T-helper 1 cell treated with Interleukin-12 subunit alpha and Interleukin-12 subunit beta and Interleukin-4 antibody, amounts not matched to agents 30 μg/mL and 1 μg/mL, for 36 hours (primary cell): ENCODE measurements at regions not wholly inside any gene's neighbourhood (a gene's known extent, or its start where the extent isn't known, plus 50 kb on each side); places are given as distances from the start of the nearest gene placed in this dataset.

Experiments
- H3K27ac Mint-ChIP-seq: one replicate; pipeline ENCODE4 v1.8.0; 2021; ENCODE audit warnings: mild to moderate bottlenecking, mixed read lengths
- H3K27me3 Mint-ChIP-seq: one replicate; pipeline ENCODE4 v1.8.0; 2021; ENCODE audit warnings: low read depth, mixed read lengths
- H3K36me3 Mint-ChIP-seq: one replicate; pipeline ENCODE4 v1.8.0; 2021; ENCODE audit warnings: low read depth, mixed read lengths
- H3K4me1 Mint-ChIP-seq: one replicate; pipeline ENCODE4 v1.8.0; 2021; ENCODE audit warnings: low read depth, mixed read lengths
- H3K4me3 Mint-ChIP-seq: one replicate; pipeline ENCODE4 v1.8.0; 2021; ENCODE audit warnings: mild to moderate bottlenecking, moderate library complexity, mixed read lengths
- H3K9me3 Mint-ChIP-seq: one replicate; pipeline ENCODE4 v1.8.0; 2021; ENCODE audit warnings: mixed read lengths

GRCh38 chr1:87539147-87539546 lies 210.5 kb downstream of the LMO4 start:
- Mint-ChIP-seq H3K36me3 (no peaks in the 10 kb centered on the region), H3K27me3 (no peaks in the 10 kb centered on the region), H3K4me1 (no peaks in the 10 kb centered on the region), H3K9me3 (peaks cover 16% of the 10 kb centered on the region), H3K27ac (no peak overlapping the region), H3K4me3 (no peak overlapping the region)

DNA sequence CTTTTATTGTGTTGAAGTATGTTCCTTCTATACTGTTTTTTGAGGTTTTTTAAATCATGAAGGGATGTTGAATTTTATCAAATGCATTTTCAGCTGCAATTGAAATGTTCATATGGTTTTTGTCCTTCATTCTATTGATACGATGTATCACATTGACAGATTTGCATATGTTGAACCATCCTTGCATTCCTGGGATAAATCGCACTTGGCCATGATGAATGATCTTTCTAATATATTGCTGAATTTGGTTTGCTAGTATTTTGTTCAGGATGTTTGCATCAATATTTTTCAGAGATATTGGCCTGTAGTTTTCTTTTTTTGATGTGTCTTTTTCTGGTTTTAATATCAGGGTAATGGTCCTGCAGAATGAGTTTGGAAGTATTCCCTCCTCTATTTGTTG lies 214.0 kb downstream of the LMO4 start:
- H3K4me1 Mint-ChIP-seq, result no peaks in the 10 kb centered on the region
- no peaks in the 10 kb centered on the region for H3K27me3 Mint-ChIP-seq
- no peak overlapping the region for H3K4me3 Mint-ChIP-seq
- H3K9me3 Mint-ChIP-seq, result peaks cover 37% of the 10 kb centered on the region
- no peaks in the 10 kb centered on the region for H3K36me3 Mint-ChIP-seq
- H3K27ac Mint-ChIP-seq, result no peak overlapping the region

DNA sequence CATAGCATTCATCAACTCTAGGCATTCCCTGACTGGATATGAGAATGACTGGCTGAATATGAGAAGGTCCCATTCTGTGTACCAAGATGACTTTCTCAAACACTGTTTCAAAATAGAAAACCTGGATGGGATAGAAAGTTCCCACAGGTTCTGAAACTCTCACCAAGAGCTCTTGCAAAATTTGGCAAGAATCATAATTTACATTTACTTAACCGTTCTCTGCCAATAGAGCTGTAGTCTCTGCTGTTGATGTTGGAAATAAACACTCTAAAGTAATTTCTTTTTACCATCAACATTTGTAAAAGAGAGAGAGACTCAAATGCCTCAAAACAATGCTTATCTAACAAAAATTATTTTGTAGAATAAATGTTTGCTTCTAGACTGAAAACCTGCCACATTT lies 221.1 kb downstream of the LMO4 start:
- H3K27me3 Mint-ChIP-seq, result no peaks in the 10 kb centered on the region
- H3K27ac Mint-ChIP-seq, result no peak overlapping the region
- H3K36me3 Mint-ChIP-seq, result no peaks in the 10 kb centered on the region
- H3K4me3 Mint-ChIP-seq, result no peak overlapping the region
- H3K9me3 Mint-ChIP-seq, result peaks cover 16% of the 10 kb centered on the region
- H3K4me1 Mint-ChIP-seq, result no peaks in the 10 kb centered on the region

GRCh38 chr1:87553511-87553910 lies 224.8 kb downstream of the LMO4 start:
- H3K4me3 Mint-ChIP-seq, result no peak overlapping the region
- no peaks in the 10 kb centered on the region for H3K4me1 Mint-ChIP-seq
- no peak overlapping the region for H3K27ac Mint-ChIP-seq
- no peaks in the 10 kb centered on the region for H3K27me3 Mint-ChIP-seq
- H3K9me3 Mint-ChIP-seq, result no peaks in the 10 kb centered on the region
- no peaks in the 10 kb centered on the region for H3K36me3 Mint-ChIP-seq

GRCh38 chr1:87555366-87555765 lies 226.7 kb downstream of the LMO4 start:
- Mint-ChIP-seq H3K36me3 (no peaks in the 10 kb centered on the region), H3K4me3 (no peak overlapping the region), H3K4me1 (no peaks in the 10 kb centered on the region), H3K27me3 (no peaks in the 10 kb centered on the region), H3K27ac (no peak overlapping the region), H3K9me3 (no peaks in the 10 kb centered on the region)

DNA sequence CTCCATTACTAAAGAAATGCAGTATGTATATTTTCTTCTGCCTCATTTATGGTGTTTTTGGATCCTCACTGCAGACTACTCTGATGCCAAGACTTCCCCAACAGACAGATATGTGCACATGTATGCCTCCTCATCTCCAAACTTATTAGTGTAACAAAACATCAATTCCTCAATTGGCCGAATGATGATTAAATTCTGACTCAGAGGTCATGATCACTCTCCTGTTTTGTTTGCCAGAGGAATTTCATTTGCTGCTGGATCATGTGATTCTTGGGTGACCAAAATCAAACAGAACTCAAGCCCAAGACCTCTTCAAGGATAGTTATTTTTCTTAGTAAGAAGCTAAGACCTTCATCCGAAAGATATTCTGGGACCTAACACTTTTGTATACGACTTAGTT lies 227.6 kb downstream of the LMO4 start:
- Mint-ChIP-seq H3K4me1 (no peaks in the 10 kb centered on the region), H3K9me3 (no peaks in the 10 kb centered on the region), H3K36me3 (no peaks in the 10 kb centered on the region), H3K4me3 (no peak overlapping the region), H3K27ac (no peak overlapping the region), H3K27me3 (no peaks in the 10 kb centered on the region)

DNA sequence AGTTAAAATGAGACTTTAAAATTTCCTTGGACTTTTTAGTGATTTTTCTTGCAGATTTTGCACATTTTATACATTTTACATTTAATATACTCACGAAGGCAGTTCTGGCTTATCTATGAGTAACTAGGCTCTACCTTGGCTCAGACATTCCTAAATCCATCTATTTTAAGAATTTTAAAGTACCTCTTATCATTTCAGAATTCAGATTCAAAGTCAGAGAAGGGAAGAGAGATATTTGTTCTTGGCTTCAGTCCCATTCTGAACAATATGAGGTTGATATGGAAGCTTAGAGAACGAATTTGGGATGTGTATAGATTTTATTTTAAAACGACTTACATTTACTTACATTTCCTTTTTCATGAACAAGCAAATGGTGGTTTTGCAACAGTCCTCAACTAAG lies 230.2 kb downstream of the LMO4 start:
- Mint-ChIP-seq H3K36me3 (no peaks in the 10 kb centered on the region), H3K4me3 (no peak overlapping the region), H3K4me1 (no peaks in the 10 kb centered on the region), H3K27me3 (no peaks in the 10 kb centered on the region), H3K27ac (no peak overlapping the region), H3K9me3 (no peaks in the 10 kb centered on the region)

- no peaks in the 10 kb centered on the region for H3K36me3 Mint-ChIP-seq
- H3K4me1 Mint-ChIP-seq, result no peaks in the 10 kb centered on the region
- no peak overlapping the region for H3K27ac Mint-ChIP-seq
- no peaks in the 10 kb centered on the region for H3K9me3 Mint-ChIP-seq
- H3K4me3 Mint-ChIP-seq, result no peak overlapping the region
- no peaks in the 10 kb centered on the region for H3K27me3 Mint-ChIP-seq
Observed at GRCh38 chr1:87560137-87560536, 231.5 kb downstream of the LMO4 start.

- Mint-ChIP-seq H3K4me3 (no peak overlapping the region), H3K36me3 (no peaks in the 10 kb centered on the region), H3K27ac (no peak overlapping the region), H3K4me1 (no peaks in the 10 kb centered on the region), H3K27me3 (no peaks in the 10 kb centered on the region), H3K9me3 (no peaks in the 10 kb centered on the region)
Observed at GRCh38 chr1:87560601-87561360, 232.1 kb downstream of the LMO4 start.

- no peaks in the 10 kb centered on the region for H3K36me3 Mint-ChIP-seq
Observed at GRCh38 chr1:87563211-87563610, 234.5 kb downstream of the LMO4 start.

GRCh38 chr1:87565861-87566260 lies 237.2 kb downstream of the LMO4 start:
- H3K4me3 Mint-ChIP-seq, result no peak overlapping the region
- no peaks in the 10 kb centered on the region for H3K27me3 Mint-ChIP-seq
- H3K9me3 Mint-ChIP-seq, result no peaks in the 10 kb centered on the region
- no peaks in the 10 kb centered on the region for H3K4me1 Mint-ChIP-seq
- H3K27ac Mint-ChIP-seq, result no peak overlapping the region
- H3K36me3 Mint-ChIP-seq, result no peaks in the 10 kb centered on the region

More at GRCh38 chr1:87563211-87563610, 234.5 kb downstream of the LMO4 start:
- no peaks in the 10 kb centered on the region for H3K4me1 Mint-ChIP-seq
- H3K27ac Mint-ChIP-seq, result no peak overlapping the region
- H3K27me3 Mint-ChIP-seq, result no peaks in the 10 kb centered on the region
- no peak overlapping the region for H3K4me3 Mint-ChIP-seq
- no peaks in the 10 kb centered on the region for H3K9me3 Mint-ChIP-seq

DNA sequence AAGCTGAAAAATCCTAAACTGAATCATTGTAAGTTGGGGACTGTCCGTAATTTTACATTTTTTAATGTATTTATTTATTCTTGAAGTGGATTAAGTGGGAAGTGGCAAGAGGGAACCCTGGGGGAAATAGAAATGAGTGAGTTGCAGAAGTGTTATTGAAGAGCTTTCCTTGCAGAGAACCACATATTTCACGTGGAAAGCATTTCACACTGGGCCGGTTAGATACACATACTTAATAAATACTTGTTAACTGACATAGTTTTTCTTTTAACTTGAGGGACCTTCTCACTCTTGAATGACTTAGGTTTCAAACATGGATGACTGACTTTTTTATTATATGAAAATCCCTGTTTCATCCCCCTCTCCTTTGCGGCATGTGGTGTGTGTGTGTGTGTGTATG lies 239.3 kb downstream of the LMO4 start:
- Mint-ChIP-seq H3K36me3 (no peaks in the 10 kb centered on the region), H3K4me3 (no peak overlapping the region), H3K9me3 (no peaks in the 10 kb centered on the region), H3K27ac (no peak overlapping the region), H3K4me1 (no peaks in the 10 kb centered on the region), H3K27me3 (no peaks in the 10 kb centered on the region)

DNA sequence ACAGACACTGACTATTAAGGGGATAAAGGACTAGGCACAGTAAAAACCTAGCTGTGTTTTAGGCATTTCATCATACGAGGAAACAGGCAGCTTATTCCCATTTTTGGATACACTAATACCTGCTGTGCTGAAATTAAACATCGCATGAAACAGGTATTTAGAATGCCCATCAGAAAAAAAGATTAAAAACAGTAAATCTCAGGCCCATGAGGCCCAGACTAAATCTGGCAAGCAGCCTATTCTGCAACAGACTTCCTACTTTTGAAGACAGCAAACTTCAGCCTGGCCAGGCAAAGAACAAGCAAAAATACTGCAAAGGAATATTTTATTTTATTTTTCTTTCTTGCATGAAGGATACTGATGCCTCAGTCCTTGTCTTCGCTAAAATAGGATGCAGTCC lies 240.2 kb downstream of the LMO4 start:
- H3K4me3 Mint-ChIP-seq, result no peak overlapping the region
- no peak overlapping the region for H3K27ac Mint-ChIP-seq
- no peaks in the 10 kb centered on the region for H3K9me3 Mint-ChIP-seq
- no peaks in the 10 kb centered on the region for H3K36me3 Mint-ChIP-seq
- H3K27me3 Mint-ChIP-seq, result no peaks in the 10 kb centered on the region
- no peaks in the 10 kb centered on the region for H3K4me1 Mint-ChIP-seq

GRCh38 chr1:87572008-87572407 lies 243.3 kb downstream of the LMO4 start:
- H3K4me1 Mint-ChIP-seq, result no peaks in the 10 kb centered on the region
- H3K9me3 Mint-ChIP-seq, result no peaks in the 10 kb centered on the region
- no peaks in the 10 kb centered on the region for H3K36me3 Mint-ChIP-seq
- H3K27ac Mint-ChIP-seq, result no peak overlapping the region
- no peak overlapping the region for H3K4me3 Mint-ChIP-seq
- H3K27me3 Mint-ChIP-seq, result no peaks in the 10 kb centered on the region

- Mint-ChIP-seq H3K27me3 (no peaks in the 10 kb centered on the region), H3K27ac (no peak overlapping the region), H3K4me1 (no peaks in the 10 kb centered on the region), H3K4me3 (no peak overlapping the region), H3K9me3 (no peaks in the 10 kb centered on the region), H3K36me3 (no peaks in the 10 kb centered on the region)
Observed at GRCh38 chr1:87572891-87573290, 244.2 kb downstream of the LMO4 start.

DNA sequence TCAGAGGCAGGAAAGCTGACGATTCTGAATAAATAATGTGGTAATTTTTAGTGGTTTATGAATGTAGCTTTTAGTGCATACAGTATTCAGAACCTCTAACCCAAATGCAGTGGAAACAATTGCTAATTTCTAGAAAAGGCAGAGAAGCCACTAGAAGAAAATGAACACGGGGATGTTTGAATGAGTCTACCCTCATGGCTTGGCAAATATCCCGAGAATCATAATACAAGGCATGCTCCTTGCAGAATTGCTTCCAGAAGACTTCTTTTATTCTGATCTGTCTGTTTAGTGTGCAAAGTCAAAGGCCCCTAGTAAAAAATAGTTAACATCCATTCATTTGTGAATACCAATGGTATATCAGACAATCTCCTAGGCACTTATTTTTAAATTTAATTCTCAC lies 246.8 kb downstream of the LMO4 start:
- Mint-ChIP-seq H3K4me1 (no peaks in the 10 kb centered on the region), H3K36me3 (no peaks in the 10 kb centered on the region), H3K27ac (no peak overlapping the region), H3K4me3 (no peak overlapping the region), H3K9me3 (no peaks in the 10 kb centered on the region), H3K27me3 (no peaks in the 10 kb centered on the region)
